PC-3 (cell line): ENCODE measurements at regions not wholly inside any gene's neighbourhood (a gene's known extent, or its start where the extent isn't known, plus 50 kb on each side); places are given as distances from the start of the nearest gene placed in this dataset.

ENCODE experiments used
- ATAC-seq: fragments of 200-7000 bp; cut with Tn5 transposase; 2 replicates; pipeline ENCODE4 v1.9.1; 2020; ENCODE audit warnings: mild to moderate bottlenecking, moderate library complexity
- BruUV-seq: library from RNA; stranded (reverse); fragments of 400-500 nt; replicated peaks from 2 replicates; lab custom pipeline; 2021; lab: Mats Ljungman, UMichigan
- CTCF ChIA-PET: fragments of 300-600 bp; sonication (Branson Sonifier 250); formaldehyde crosslinking; loops from one replicate; lab custom pipeline; 2022; ENCODE audit warnings: antibody characterized with exemption; lab: Charles Lee
- POLR2A ChIA-PET: fragments of 300-600 bp; sonication (Branson Sonifier 250); formaldehyde crosslinking; loops from one replicate; lab custom pipeline; 2022; ENCODE audit warnings: antibody characterized with exemption; ENCODE audit not compliant: unreplicated experiment; lab: Charles Lee
- DNase-seq: peaks from one replicate; pipeline ENCODE4 v3.0.0-alpha.2; 2015
- H2AFZ ChIP-seq: fragments of 300-600 bp; sonication (generic); 2 replicates; pipeline ENCODE4 v1.6.0; 2016; ENCODE audit warnings: antibody characterized with exemption, low read length
- H3F3A ChIP-seq: fragments of 300-600 bp; sonication (generic); one replicate; pipeline ENCODE4 v1.6.0; 2017; ENCODE audit warnings: antibody characterized with exemption, low read length, control low read depth, mild to moderate bottlenecking; ENCODE audit not compliant: unreplicated experiment
- H3K27ac ChIP-seq: fragments of 300-600 bp; sonication (generic); 2 replicates; pipeline ENCODE4 v1.5.1; 2016; ENCODE audit warnings: mild to moderate bottlenecking, low read length
- H3K27me3 ChIP-seq: fragments of 300-600 bp; sonication (generic); 2 replicates; pipeline ENCODE4 v1.6.1; 2016; ENCODE audit warnings: low read length, mixed read lengths
- H3K36me3 ChIP-seq: fragments of 300-600 bp; sonication (generic); 2 replicates; pipeline ENCODE4 v1.6.1; 2016; ENCODE audit warnings: low read depth, mixed run types, low read length, mixed read lengths
- H3K4me1 ChIP-seq: fragments of 300-600 bp; sonication (generic); 2 replicates; pipeline ENCODE4 v1.5.1; 2016; ENCODE audit warnings: low read length; ENCODE audit not compliant: insufficient read depth
- H3K4me2 ChIP-seq: fragments of 300-600 bp; sonication (generic); 2 replicates; pipeline ENCODE4 v1.6.0; 2016; ENCODE audit warnings: low read length
- H3K4me3 ChIP-seq: fragments of 300-600 bp; sonication (generic); 2 replicates; pipeline ENCODE4 v1.5.1; 2016; ENCODE audit warnings: mild to moderate bottlenecking, low read length, mixed read lengths
- H3K79me2 ChIP-seq: fragments of 300-600 bp; sonication (generic); 2 replicates; pipeline ENCODE4 v1.6.1; 2017; ENCODE audit warnings: low read length, mixed read lengths
- H3K9ac ChIP-seq: fragments of 300-600 bp; sonication (generic); 2 replicates; pipeline ENCODE4 v1.6.0; 2016; ENCODE audit warnings: mild to moderate bottlenecking, low read length
- H3K9me2 ChIP-seq: fragments of 300-600 bp; sonication (generic); replicated peaks from 2 replicates; pipeline ENCODE4 v1.6.1; 2016; ENCODE audit warnings: mixed run types, low read length, mixed read lengths
- H3K9me3 ChIP-seq: fragments of 300-600 bp; sonication (generic); 2 replicates; pipeline ENCODE4 v1.6.1; 2016; ENCODE audit warnings: low read length, mixed read lengths
- H4K20me1 ChIP-seq: fragments of 300-600 bp; sonication (generic); 2 replicates; pipeline ENCODE4 v1.6.1; 2016; ENCODE audit warnings: low read length, mixed read lengths
- EZH2 ChIP-seq: fragments of 300-600 bp; sonication (generic); IDR thresholded peaks from one replicate; pipeline ENCODE4 v1.6.1; 2017; ENCODE audit warnings: antibody characterized with exemption, mild to moderate bottlenecking, low read length; ENCODE audit not compliant: unreplicated experiment
- EZH2phosphoT487 ChIP-seq: fragments of 300-600 bp; sonication (generic); IDR thresholded peaks from 2 replicates; pipeline ENCODE4 v1.6.1; 2018; ENCODE audit warnings: mild to moderate bottlenecking, antibody characterized with exemption, low read length, borderline replicate concordance
- intact Hi-C: fragments of 100-400 bp; cut with micrococcal nuclease; formaldehyde crosslinking; loops from 2 replicates; pipeline ENCODE4 v1.9.0; 2023
- TF ChIP-seq, protein P1 (sequence below): fragments of 300-600 bp; sonication (generic); conservative IDR thresholded peaks from 2 replicates; pipeline ENCODE4 v1.5.1; 2017; ENCODE audit warnings: antibody characterized with exemption, low read depth, mild to moderate bottlenecking, low read length

DNA sequence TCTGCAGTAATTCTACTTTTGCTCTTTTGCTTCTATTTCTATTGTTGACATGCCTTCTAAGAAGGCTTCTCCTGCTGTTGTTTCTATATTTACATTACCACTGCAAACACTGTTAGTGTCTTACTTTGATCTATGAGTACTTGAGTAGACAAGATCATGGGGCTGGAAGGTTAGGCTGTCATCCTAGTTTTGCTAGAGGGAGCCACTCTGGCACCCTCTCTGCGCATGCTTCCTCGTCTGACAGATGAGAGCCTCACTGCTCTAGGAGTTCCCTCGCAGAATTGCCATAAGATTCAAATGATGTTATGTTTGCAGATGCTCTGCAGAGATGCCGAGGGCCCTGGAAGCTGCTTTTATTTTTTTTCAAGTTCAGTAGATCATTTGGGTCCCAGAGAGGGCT is 185.6 kb downstream of the RNF144A start:
- Histone ChIP-seq H4K20me1 (no peaks in the 10 kb centered on the region), H3F3A (no peaks in the 10 kb centered on the region), H3K27me3 (no peaks in the 10 kb centered on the region), H3K79me2 (no peaks in the 10 kb centered on the region), H3K36me3 (no peaks in the 10 kb centered on the region), H3K9me3 (no peaks in the 10 kb centered on the region), H2AFZ (no peak overlapping the region), H3K9ac (no peak overlapping the region), H3K4me1 (no peaks in the 10 kb centered on the region), H3K4me2 (no peak overlapping the region), H3K9me2 (no peaks in the 10 kb centered on the region), H3K27ac (no peak overlapping the region), H3K4me3 (no peak overlapping the region)
- TF ChIP-seq, protein P1, sequence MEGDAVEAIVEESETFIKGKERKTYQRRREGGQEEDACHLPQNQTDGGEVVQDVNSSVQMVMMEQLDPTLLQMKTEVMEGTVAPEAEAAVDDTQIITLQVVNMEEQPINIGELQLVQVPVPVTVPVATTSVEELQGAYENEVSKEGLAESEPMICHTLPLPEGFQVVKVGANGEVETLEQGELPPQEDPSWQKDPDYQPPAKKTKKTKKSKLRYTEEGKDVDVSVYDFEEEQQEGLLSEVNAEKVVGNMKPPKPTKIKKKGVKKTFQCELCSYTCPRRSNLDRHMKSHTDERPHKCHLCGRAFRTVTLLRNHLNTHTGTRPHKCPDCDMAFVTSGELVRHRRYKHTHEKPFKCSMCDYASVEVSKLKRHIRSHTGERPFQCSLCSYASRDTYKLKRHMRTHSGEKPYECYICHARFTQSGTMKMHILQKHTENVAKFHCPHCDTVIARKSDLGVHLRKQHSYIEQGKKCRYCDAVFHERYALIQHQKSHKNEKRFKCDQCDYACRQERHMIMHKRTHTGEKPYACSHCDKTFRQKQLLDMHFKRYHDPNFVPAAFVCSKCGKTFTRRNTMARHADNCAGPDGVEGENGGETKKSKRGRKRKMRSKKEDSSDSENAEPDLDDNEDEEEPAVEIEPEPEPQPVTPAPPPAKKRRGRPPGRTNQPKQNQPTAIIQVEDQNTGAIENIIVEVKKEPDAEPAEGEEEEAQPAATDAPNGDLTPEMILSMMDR, result no peak
- TF ChIP-seq EZH2 (no peak), EZH2phosphoT487 (no peak)
- ChIA-PET CTCF (no interaction called here), POLR2A (interaction anchor here (0.6 kb wide), 1 partner anchor 1577 kb away, joined by 4 read pairs; no protein-coding TSS in a partner anchor)
- DNase-seq, result no peak
- no peak for ATAC-seq
- no TSS peak for BruUV-seq
- intact Hi-C loops, result no loop called here

DNA sequence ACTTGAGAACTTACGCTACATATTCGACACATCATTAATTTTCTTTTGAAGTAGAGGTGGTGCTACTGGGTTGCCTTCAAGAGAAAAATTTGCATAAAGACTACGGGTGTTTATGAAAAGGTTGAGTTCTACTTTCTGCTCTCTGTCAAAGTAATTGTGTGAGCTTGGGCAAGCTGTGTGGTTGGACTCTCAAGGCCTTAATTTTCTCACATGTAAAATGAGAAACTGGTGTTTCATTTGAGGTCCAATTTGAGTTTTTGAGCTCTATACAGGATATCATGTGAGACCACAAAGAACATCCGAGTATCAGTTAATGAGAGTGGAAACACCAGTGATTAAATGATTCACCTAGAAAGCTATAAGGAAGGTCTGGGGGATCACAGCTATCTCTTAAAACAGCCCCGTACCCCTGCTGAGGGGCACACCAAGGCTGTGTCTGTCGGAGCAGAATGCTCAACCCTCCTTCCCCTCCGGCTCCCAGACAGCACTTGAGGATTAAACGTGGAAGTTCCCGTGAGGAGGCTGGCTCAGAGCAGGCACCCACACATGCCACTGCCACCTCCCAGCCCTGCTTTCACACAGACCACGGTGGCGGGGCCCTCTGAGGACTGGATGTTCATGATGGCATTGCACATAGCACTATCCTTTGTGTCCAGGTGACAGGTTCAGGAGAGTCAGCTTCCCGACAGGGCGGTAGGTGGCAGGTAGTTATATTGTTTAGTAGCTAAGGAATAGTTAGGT is 191.8 kb downstream of the RNF144A start:
- ChIA-PET POLR2A (no interaction called here), CTCF (no interaction called here)
- no peak overlapping the region for H3K9ac ChIP-seq
- no TSS peak for BruUV-seq
- no peak overlapping the region for H2AFZ ChIP-seq
- DNase-seq (no peak), ATAC-seq (no peak)
- intact Hi-C loops, result no loop called here
- H3K9me3 ChIP-seq, result no peaks in the 10 kb centered on the region
- no peaks in the 10 kb centered on the region for H3K9me2 ChIP-seq
- no peak overlapping the region for H3K4me3 ChIP-seq
- H3K79me2 ChIP-seq, result no peaks in the 10 kb centered on the region
- TF ChIP-seq, protein P1, result no peak
- no peak for TF ChIP-seq EZH2
- TF ChIP-seq EZH2phosphoT487, result no peak
- no peaks in the 10 kb centered on the region for H3F3A ChIP-seq
- H3K27me3 ChIP-seq, result no peaks in the 10 kb centered on the region
- no peaks in the 10 kb centered on the region for H4K20me1 ChIP-seq
- H3K27ac ChIP-seq, result no peak overlapping the region
- no peaks in the 10 kb centered on the region for H3K4me1 ChIP-seq
- no peaks in the 10 kb centered on the region for H3K36me3 ChIP-seq
- H3K4me2 ChIP-seq, result no peak overlapping the region

DNA sequence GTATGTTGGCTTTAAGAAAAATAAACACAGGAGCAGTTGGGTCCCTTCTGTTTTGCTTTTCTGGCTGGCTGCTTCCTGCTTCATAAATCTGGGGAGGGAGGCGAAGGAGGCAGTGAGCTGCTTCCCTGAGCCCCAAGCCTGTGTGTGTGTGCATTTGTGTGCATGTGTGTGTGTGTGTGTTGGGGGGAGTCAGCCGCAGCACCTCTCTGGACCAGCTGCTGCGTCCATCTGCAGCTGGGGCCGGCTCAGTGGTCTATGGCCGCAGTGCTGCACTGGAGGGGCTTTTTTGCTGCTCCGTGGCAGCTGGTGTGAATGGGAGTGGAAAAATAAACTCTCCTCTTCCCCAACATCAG is 192.3 kb downstream of the RNF144A start:
- Histone ChIP-seq H3K9me3 (no peaks in the 10 kb centered on the region), H2AFZ (no peak overlapping the region), H3K36me3 (no peaks in the 10 kb centered on the region), H3K9me2 (no peaks in the 10 kb centered on the region), H3K4me3 (no peak overlapping the region), H3K27me3 (no peaks in the 10 kb centered on the region), H3K27ac (no peak overlapping the region), H3K4me1 (no peaks in the 10 kb centered on the region), H3K9ac (no peak overlapping the region), H4K20me1 (no peaks in the 10 kb centered on the region), H3F3A (no peaks in the 10 kb centered on the region), H3K79me2 (no peaks in the 10 kb centered on the region), H3K4me2 (no peak overlapping the region)
- BruUV-seq, result no TSS peak
- DNase-seq (no peak), ATAC-seq (no peak)
- TF ChIP-seq EZH2, result no peak
- TF ChIP-seq, protein P1, result no peak
- TF ChIP-seq EZH2phosphoT487, result no peak
- intact Hi-C loops, result no loop called here
- CTCF ChIA-PET, result no interaction called here
- POLR2A ChIA-PET, result no interaction called here
